AG09319 (cell line): ENCODE measurements at regions not wholly inside any gene's neighbourhood (a gene's known extent, or its start where the extent isn't known, plus 50 kb on each side); places are given as distances from the start of the nearest gene placed in this dataset.

ENCODE experiments used
- DNase-seq: peaks from one replicate; pipeline ENCODE4 v3.0.0-alpha.2; 2010; ENCODE audit warnings: low read depth; ENCODE audit errors: extremely low read depth
- CTCF ChIP-seq: IDR thresholded peaks from 2 replicates; pipeline ENCODE4 v1.5.1; 2011; ENCODE audit warnings: low read depth, mild to moderate bottlenecking, inconsistent platforms, low read length, moderate library complexity

DNA sequence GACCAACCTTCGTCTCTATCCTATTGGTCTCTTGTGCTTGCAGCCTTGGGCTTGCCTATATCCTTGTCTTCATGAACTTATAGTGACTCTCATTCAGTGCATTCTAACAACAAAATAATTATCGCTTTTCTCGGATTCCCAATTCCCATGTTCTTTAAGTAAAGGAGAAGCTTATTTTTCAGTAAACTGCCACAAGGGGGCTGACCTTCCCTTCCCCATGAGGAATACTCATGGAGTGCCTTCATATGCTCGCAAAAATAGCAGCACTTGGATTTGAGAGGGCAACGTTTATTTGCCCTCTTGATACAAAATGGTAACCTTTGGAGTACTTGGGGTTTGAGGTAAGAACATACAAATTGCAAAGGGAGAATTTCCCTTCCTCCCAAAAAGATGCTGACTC, 183.2 kb upstream of the TENT5D start:
- no peak for TF ChIP-seq CTCF
- no peak for DNase-seq

DNA sequence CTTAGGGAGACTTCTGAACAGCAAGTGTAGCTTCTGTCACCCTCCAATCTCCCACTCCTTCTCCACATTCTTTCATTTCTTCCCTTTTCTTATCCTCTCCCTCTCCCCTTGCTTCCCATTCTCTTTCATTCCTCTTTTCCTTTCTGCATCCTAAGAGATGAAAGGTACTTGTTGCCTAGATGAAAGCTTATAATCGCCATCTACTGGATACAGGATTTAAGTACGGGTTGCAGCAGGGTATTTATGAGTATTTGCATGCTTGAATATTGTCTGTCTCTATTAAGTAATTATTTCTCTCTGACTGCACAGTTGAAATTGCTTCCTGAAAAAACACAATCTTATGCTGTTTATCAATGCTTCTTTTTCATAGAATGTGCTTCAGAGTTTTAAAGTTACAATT, 174.0 kb upstream of the TENT5D start:
- TF ChIP-seq CTCF, result no peak
- no peak for DNase-seq

GRCh38 chrX:80266287-80266686, 154.0 kb upstream of the TENT5D start:
- no peak for TF ChIP-seq CTCF
- no peak for DNase-seq

- TF ChIP-seq CTCF, result no peak
- no peak for DNase-seq
Observed at GRCh38 chrX:80266979-80267378, 153.3 kb upstream of the TENT5D start.

DNA sequence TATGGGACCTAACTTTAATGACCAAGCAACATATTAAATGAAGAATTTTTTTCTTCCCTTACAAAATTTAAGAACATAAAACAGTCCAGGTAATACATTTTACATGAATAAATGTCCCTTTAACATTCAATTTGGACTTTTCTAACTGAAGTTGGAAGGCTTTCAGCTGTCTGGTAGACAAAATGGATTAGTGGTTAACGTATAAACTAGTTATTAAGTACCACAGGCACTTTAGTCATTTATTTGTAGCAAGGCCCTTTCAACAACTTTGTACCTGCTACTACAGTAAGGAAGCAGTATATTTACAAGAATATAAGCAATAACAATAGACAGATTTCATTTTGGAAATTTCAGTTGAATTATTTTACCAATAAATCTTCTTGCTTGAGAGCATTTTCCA, 152.5 kb upstream of the TENT5D start:
- no peak for DNase-seq
- TF ChIP-seq CTCF, result no peak

GRCh38 chrX:80282535-80282934, 137.7 kb upstream of the TENT5D start:
- no peak for DNase-seq
- peak; percentile 25 for TF ChIP-seq CTCF

GRCh38 chrX:80285131-80285773, 135.0 kb upstream of the TENT5D start:
- DNase-seq, result no peak
- TF ChIP-seq CTCF, result peak; percentile 31
